PC-9 (cell line): ENCODE measurements at regions not wholly inside any gene's neighbourhood (a gene's known extent, or its start where the extent isn't known, plus 50 kb on each side); places are given as distances from the start of the nearest gene placed in this dataset.

Experiments
- BruUV-seq: library from RNA; stranded (reverse); fragments of 400-500 nt; replicated peaks from 2 replicates; lab custom pipeline; 2021; lab: Mats Ljungman, UMichigan
- CTCF ChIA-PET: fragments of 300-600 bp; sonication (Branson Sonifier 250); formaldehyde crosslinking; loops from one replicate; lab custom pipeline; 2022; ENCODE audit warnings: antibody characterized with exemption; lab: Charles Lee
- POLR2A ChIA-PET: fragments of 300-600 bp; sonication (Branson Sonifier 250); formaldehyde crosslinking; loops from one replicate; lab custom pipeline; 2022; ENCODE audit warnings: antibody characterized with exemption; ENCODE audit not compliant: unreplicated experiment; lab: Charles Lee
- DNase-seq, 2 experiments: peaks; one replicate each; pipeline versions ENCODE4 v3.0.0 to v3.0.0-alpha.2; 2015 to 2022; ENCODE audit warnings: mixed read lengths in 1 of 2
- H2AFZ ChIP-seq: fragments of 200-600 bp; sonication (generic); 2 replicates; pipeline ENCODE4 v1.8.1; 2017; ENCODE audit warnings: antibody characterized with exemption
- H3F3A ChIP-seq: fragments of 200-600 bp; sonication (generic); 2 replicates; pipeline ENCODE4 v1.8.1; 2017; ENCODE audit warnings: antibody characterized with exemption, mild to moderate bottlenecking, low read depth; ENCODE audit not compliant: insufficient read depth
- H3K27ac ChIP-seq: fragments of 200-600 bp; sonication (generic); 2 replicates; pipeline ENCODE4 v1.6.1; 2016; ENCODE audit warnings: mixed run types
- H3K27me3 ChIP-seq: fragments of 200-600 bp; sonication (generic); 2 replicates; pipeline ENCODE4 v1.6.1; 2016; ENCODE audit warnings: low read depth, mixed run types; ENCODE audit not compliant: insufficient read depth
- H3K36me3 ChIP-seq: fragments of 200-600 bp; sonication (generic); 2 replicates; pipeline ENCODE4 v1.6.1; 2016; ENCODE audit warnings: low read depth, mixed run types
- H3K4me1 ChIP-seq: fragments of 200-600 bp; sonication (generic); replicated peaks from 2 replicates; pipeline ENCODE4 v1.6.1; 2016; ENCODE audit warnings: mixed run types; ENCODE audit not compliant: insufficient read depth
- H3K4me2 ChIP-seq: fragments of 200-600 bp; sonication (generic); 2 replicates; pipeline ENCODE4 v1.6.1; 2017; ENCODE audit warnings: mixed run types
- H3K4me3 ChIP-seq: fragments of 200-600 bp; sonication (generic); 2 replicates; pipeline ENCODE4 v1.6.1; 2016; ENCODE audit warnings: mixed run types
- H3K79me2 ChIP-seq: fragments of 200-600 bp; sonication (generic); 2 replicates; pipeline ENCODE4 v1.6.1; 2017; ENCODE audit warnings: low read depth, mixed run types
- H3K9me2 ChIP-seq: fragments of 200-600 bp; sonication (generic); 2 replicates; pipeline ENCODE4 v1.8.1; 2017; ENCODE audit warnings: mild to moderate bottlenecking; ENCODE audit not compliant: insufficient read depth
- H3K9me3 ChIP-seq: fragments of 200-600 bp; sonication (generic); 2 replicates; pipeline ENCODE4 v1.8.1; 2016; ENCODE audit warnings: low read depth; ENCODE audit not compliant: insufficient read depth
- H4K20me1 ChIP-seq: fragments of 200-600 bp; sonication (generic); 2 replicates; pipeline ENCODE4 v1.8.1; 2017; ENCODE audit not compliant: insufficient read depth
- CTCF ChIP-seq: fragments of 200-600 bp; sonication (generic); conservative IDR thresholded peaks from 2 replicates; pipeline ENCODE4 v1.6.1; 2017; ENCODE audit warnings: mixed run types, antibody characterized with exemption, mild to moderate bottlenecking, moderate library complexity
- EZH2 ChIP-seq: fragments of 200-600 bp; sonication (generic); IDR thresholded peaks from 2 replicates; pipeline ENCODE4 v1.8.0; 2017; ENCODE audit warnings: antibody characterized with exemption, low read depth
- intact Hi-C: fragments of 100-400 bp; cut with micrococcal nuclease; formaldehyde crosslinking; loops from one replicate; pipeline ENCODE4 v1.10.0; 2022; ENCODE audit not compliant: unreplicated experiment

- Histone ChIP-seq H3K27me3 (no peaks in the 10 kb centered on the region; the same call in 1 of the 2 replicates), H3K4me3 (no peak overlapping the region), H3K4me1 (no peaks in the 10 kb centered on the region), H3K9me3 (peaks cover 10% of the 10 kb centered on the region), H3K27ac (no peak overlapping the region), H3K36me3 (peaks cover 5% of the 10 kb centered on the region; the same call in 1 of the 2 replicates), H3K9me2 (no peaks in the 10 kb centered on the region), H2AFZ (no peak overlapping the region), H3K4me2 (no peak overlapping the region), H4K20me1 (no peaks in the 10 kb centered on the region), H3K79me2 (no peaks in the 10 kb centered on the region), H3F3A (no peaks in the 10 kb centered on the region)
- DNase-seq, result no peak
- intact Hi-C loops, result no loop called here
- no peak for TF ChIP-seq EZH2
- TF ChIP-seq CTCF, result no peak
- ChIA-PET CTCF (no interaction called here), POLR2A (no interaction called here)
- BruUV-seq, result no TSS peak
These were observed 216.3 kb upstream of the SHH start for GRCh38 chr7:156028521-156028920.

- H3K9me3 ChIP-seq, result peaks cover 3% of the 10 kb centered on the region
- H3K4me2 ChIP-seq, result no peak overlapping the region
- no peaks in the 10 kb centered on the region; the same call in 1 of the 2 replicates for H3K27me3 ChIP-seq
- CTCF ChIA-PET, result no interaction called here
- TF ChIP-seq EZH2 (no peak), CTCF (no peak)
- H3K4me3 ChIP-seq, result no peak overlapping the region
- no peaks in the 10 kb centered on the region for H4K20me1 ChIP-seq
- no peak overlapping the region for H2AFZ ChIP-seq
- H3K9me2 ChIP-seq, result no peaks in the 10 kb centered on the region
- BruUV-seq, result no TSS peak
- peaks cover 4% of the 10 kb centered on the region; the same call in 1 of the 2 replicates for H3K36me3 ChIP-seq
- no peaks in the 10 kb centered on the region for H3F3A ChIP-seq
- POLR2A ChIA-PET, result no interaction called here
- no peak for DNase-seq
- H3K27ac ChIP-seq, result no peak overlapping the region
- intact Hi-C loops, result no loop called here
- no peaks in the 10 kb centered on the region for H3K79me2 ChIP-seq
- no peaks in the 10 kb centered on the region for H3K4me1 ChIP-seq
These were observed 215.6 kb upstream of the SHH start for GRCh38 chr7:156027821-156028220.

GRCh38 chr7:156026603-156027002, 214.3 kb upstream of the SHH start:
- no peaks in the 10 kb centered on the region for H3K36me3 ChIP-seq
- no peaks in the 10 kb centered on the region for H4K20me1 ChIP-seq
- H2AFZ ChIP-seq, result no peak overlapping the region
- no peaks in the 10 kb centered on the region; the same call in 1 of the 2 replicates for H3K27me3 ChIP-seq
- no peak overlapping the region for H3K27ac ChIP-seq
- no peaks in the 10 kb centered on the region for H3K9me2 ChIP-seq
- no TSS peak for BruUV-seq
- no peak overlapping the region for H3K4me2 ChIP-seq
- H3K4me3 ChIP-seq, result no peak overlapping the region
- ChIA-PET CTCF (no interaction called here), POLR2A (no interaction called here)
- no peaks in the 10 kb centered on the region for H3K79me2 ChIP-seq
- no peaks in the 10 kb centered on the region for H3F3A ChIP-seq
- no peaks in the 10 kb centered on the region for H3K9me3 ChIP-seq
- TF ChIP-seq CTCF (no peak), EZH2 (no peak)
- H3K4me1 ChIP-seq, result no peaks in the 10 kb centered on the region
- no peak for DNase-seq
- intact Hi-C loops, result no loop called here
